Cardiac muscle cell (in vitro differentiated cells and primary cell): ENCODE measurements at regions not wholly inside any gene's neighbourhood (a gene's known extent, or its start where the extent isn't known, plus 50 kb on each side); places are given as distances from the start of the nearest gene placed in this dataset.

ENCODE experiments used
- DNase-seq, 2 donors: peaks; one replicate each; pipeline versions ENCODE4 v3.0.0 to v3.0.0-alpha.2; 2010 to 2017; ENCODE audit warnings: low read depth in 1 of 2, low spot score in 1 of 2
- H3K27ac ChIP-seq: fragments of 200-600 bp; sonication (generic); 2 replicates; pipeline ENCODE4 v1.5.1; 2016
- H3K27me3 ChIP-seq: fragments of 200-600 bp; sonication (generic); 2 replicates; pipeline ENCODE4 v1.6.0; 2016; ENCODE audit warnings: control low read depth
- H3K36me3 ChIP-seq: fragments of 200-600 bp; sonication (generic); 2 replicates; pipeline ENCODE4 v1.5.1; 2016; ENCODE audit warnings: control low read depth
- H3K4me1 ChIP-seq: fragments of 200-600 bp; sonication (generic); 2 replicates; pipeline ENCODE4 v1.8.1; 2017; ENCODE audit warnings: low read depth, mild to moderate bottlenecking, mixed run types
- H3K4me3 ChIP-seq: fragments of 200-600 bp; sonication (generic); 2 replicates; pipeline ENCODE4 v1.5.1; 2016; ENCODE audit warnings: mild to moderate bottlenecking
- H3K9me3 ChIP-seq: fragments of 200-600 bp; sonication (generic); 2 replicates; pipeline ENCODE4 v1.5.1; 2017; ENCODE audit warnings: low read depth, mild to moderate bottlenecking, control low read depth
- CTCF ChIP-seq: IDR thresholded peaks from 2 replicates; pipeline ENCODE4 v1.5.1; 2012; ENCODE audit warnings: low read depth, mild to moderate bottlenecking, low read length

- no peaks in the 10 kb centered on the region for H3K36me3 ChIP-seq
- no peaks in the 10 kb centered on the region for H3K27me3 ChIP-seq
- TF ChIP-seq CTCF, result no peak
- H3K4me1 ChIP-seq, result no peaks in the 10 kb centered on the region
- H3K4me3 ChIP-seq, result no peak overlapping the region
- no peaks in the 10 kb centered on the region for H3K9me3 ChIP-seq
- no peak overlapping the region for H3K27ac ChIP-seq
- no peak for DNase-seq
Observed at GRCh38 chr7:49172639-49173038, 248.3 kb downstream of the CDC14C start.

GRCh38 chr7:49174396-49174795 is 250.0 kb downstream of the CDC14C start:
- Histone ChIP-seq H3K4me1 (no peaks in the 10 kb centered on the region), H3K36me3 (no peaks in the 10 kb centered on the region), H3K9me3 (no peaks in the 10 kb centered on the region), H3K27ac (no peak overlapping the region), H3K27me3 (no peaks in the 10 kb centered on the region), H3K4me3 (no peak overlapping the region)
- no peak for TF ChIP-seq CTCF
- no peak for DNase-seq

- no peak for TF ChIP-seq CTCF
- H3K36me3 ChIP-seq, result no peaks in the 10 kb centered on the region
- H3K27me3 ChIP-seq, result no peaks in the 10 kb centered on the region
- no peaks in the 10 kb centered on the region for H3K9me3 ChIP-seq
- no peak overlapping the region for H3K27ac ChIP-seq
- H3K4me1 ChIP-seq, result no peaks in the 10 kb centered on the region
- H3K4me3 ChIP-seq, result no peak overlapping the region
- DNase-seq, result no peak
Observed at GRCh38 chr7:49187543-49188268, 263.4 kb downstream of the CDC14C start.

GRCh38 chr7:49228426-49229098 is 304.2 kb downstream of the CDC14C start:
- Histone ChIP-seq H3K9me3 (no peaks in the 10 kb centered on the region), H3K4me1 (no peaks in the 10 kb centered on the region), H3K27ac (no peak overlapping the region), H3K36me3 (no peaks in the 10 kb centered on the region), H3K4me3 (no peak overlapping the region), H3K27me3 (no peaks in the 10 kb centered on the region)
- no peak for DNase-seq
- no peak for TF ChIP-seq CTCF

GRCh38 chr7:49229246-49229645 is 304.9 kb downstream of the CDC14C start:
- no peak for DNase-seq
- Histone ChIP-seq H3K9me3 (no peaks in the 10 kb centered on the region), H3K4me1 (no peaks in the 10 kb centered on the region), H3K27me3 (no peaks in the 10 kb centered on the region), H3K4me3 (no peak overlapping the region), H3K27ac (no peak overlapping the region), H3K36me3 (no peaks in the 10 kb centered on the region)
- TF ChIP-seq CTCF, result no peak
